ENCODE measurements at regions not wholly inside any gene's neighbourhood (a gene's known extent, or its start where the extent isn't known, plus 50 kb on each side); places are given as distances from the start of the nearest gene placed in this dataset.

GRCh38 chr5:110865400-110866094 is 126.7 kb downstream of the SLC25A46 start:
- ATAC-seq (no peak), DNase-seq (peak in 1 of 4 donors; percentile 14)
- no peaks in the 10 kb centered on the region for H3K9me3 ChIP-seq
- H3K4me1 ChIP-seq, result no peaks in the 10 kb centered on the region
- no peak overlapping the region for H3K4me3 ChIP-seq
- H3K27ac ChIP-seq, result no peak overlapping the region
- no peaks in the 10 kb centered on the region for H3K36me3 ChIP-seq (replicated peaks in 1 of 2; ENCODE audit: insufficient read depth in 1 of 2, low read depth in 2 of 2)
- 44 to 53% methylated on average over 4 of the region's 4 CpGs for WGBS, 2 donors
- intact Hi-C loops (cut with DNase I), result no loop called here
- TF ChIP-seq CTCF (IDR thresholded peaks at IDR 0.05) (peak in 4 of 7 experiments; percentile 6 to 27 (median 8)), POLR2A (IDR thresholded peaks at IDR 0.05) (no peak)
- no peaks in the 10 kb centered on the region for H3K27me3 ChIP-seq

- Histone ChIP-seq H3K4me3 (no peak overlapping the region), H3K27ac (no peak overlapping the region), H3K36me3 (replicated peaks in 1 of 2; ENCODE audit: insufficient read depth in 1 of 2, low read depth in 2 of 2) (no peaks in the 10 kb centered on the region), H3K27me3 (no peaks in the 10 kb centered on the region), H3K9me3 (no peaks in the 10 kb centered on the region), H3K4me1 (no peaks in the 10 kb centered on the region)
- DNase-seq (no peak), ATAC-seq (no peak)
- 40 to 53% methylated on average over 4 of the region's 4 CpGs for WGBS, 2 donors
- intact Hi-C loops (cut with DNase I), result no loop called here
- TF ChIP-seq CTCF (IDR thresholded peaks at IDR 0.05) (no peak), POLR2A (IDR thresholded peaks at IDR 0.05) (no peak)
Observed at GRCh38 chr5:110869927-110870326, 131.1 kb downstream of the SLC25A46 start.

GRCh38 chr5:110872200-110872599 is 133.4 kb downstream of the SLC25A46 start:
- DNase-seq, result no peak
- WGBS, 2 donors, result 81 to 85% methylated on average over 7 to 15 of the region's 15 CpGs
- TF ChIP-seq POLR2A (IDR thresholded peaks at IDR 0.05) (no peak), CTCF (IDR thresholded peaks at IDR 0.05) (no peak)

GRCh38 chr5:110872963-110873362 is 134.2 kb downstream of the SLC25A46 start:
- Histone ChIP-seq H3K9me3 (no peaks in the 10 kb centered on the region), H3K27ac (no peak overlapping the region), H3K27me3 (no peaks in the 10 kb centered on the region), H3K4me1 (no peaks in the 10 kb centered on the region), H3K36me3 (replicated peaks in 1 of 2; ENCODE audit: insufficient read depth in 1 of 2, low read depth in 2 of 2) (no peaks in the 10 kb centered on the region), H3K4me3 (no peak overlapping the region)
- no peak for DNase-seq
- ATAC-seq, result no peak
- intact Hi-C loops (cut with DNase I), result no loop called here
- TF ChIP-seq CTCF (IDR thresholded peaks at IDR 0.05), result no peak
- TF ChIP-seq POLR2A (IDR thresholded peaks at IDR 0.05), result no peak
- 68 to 83% methylated on average over 7 of the region's 7 CpGs for WGBS, 2 donors

More at GRCh38 chr5:110872200-110872599, 133.4 kb downstream of the SLC25A46 start:
- Histone ChIP-seq H3K27me3 (no peaks in the 10 kb centered on the region), H3K27ac (no peak overlapping the region), H3K36me3 (replicated peaks in 1 of 2; ENCODE audit: insufficient read depth in 1 of 2, low read depth in 2 of 2) (no peaks in the 10 kb centered on the region), H3K4me1 (no peaks in the 10 kb centered on the region), H3K4me3 (no peak overlapping the region), H3K9me3 (no peaks in the 10 kb centered on the region)
- no peak for ATAC-seq
- intact Hi-C loops (cut with DNase I), result no loop called here
